Activated CD8-positive, alpha-beta memory T cell treated with anti-CD3 and anti-CD28 coated beads, Interleukin-2, amount 50 U/mL, for 4 hours (primary cell): ENCODE measurements at regions not wholly inside any gene's neighbourhood (a gene's known extent, or its start where the extent isn't known, plus 50 kb on each side); places are given as distances from the start of the nearest gene placed in this dataset.

Source experiments
- DNase-seq: peaks from one replicate; pipeline ENCODE4 v3.0.0-alpha.2; 2020

- no peak for DNase-seq
These were observed 72.3 kb downstream of the FAM76B start for GRCh38 chr11:95717314-95717713.

- no peak for DNase-seq
These were observed 73.3 kb downstream of the FAM76B start for GRCh38 chr11:95716266-95716665.

DNA sequence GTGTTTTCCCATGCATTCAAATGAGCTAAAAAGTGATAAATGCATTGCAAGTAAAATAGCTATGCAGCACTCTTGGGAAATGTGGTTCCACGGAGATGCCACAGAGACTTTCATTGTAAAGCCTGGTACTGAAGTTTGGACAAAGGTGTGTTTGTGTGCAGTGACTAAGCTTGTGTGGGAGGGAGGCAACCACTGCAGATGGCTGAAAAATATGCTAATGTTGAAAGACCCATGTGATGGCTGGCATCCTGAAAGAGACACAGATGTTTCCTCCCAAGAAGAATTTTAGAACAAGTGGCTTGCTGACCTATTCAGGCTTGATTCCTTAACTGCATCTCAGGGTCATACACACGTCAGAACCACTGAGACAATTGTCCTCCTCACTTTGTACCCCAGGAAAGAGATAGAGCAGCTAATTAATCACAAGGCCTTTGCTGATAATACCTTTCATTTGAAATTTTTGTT, 73.8 kb downstream of the FAM76B start:
- peak; percentile 17 for DNase-seq

DNA sequence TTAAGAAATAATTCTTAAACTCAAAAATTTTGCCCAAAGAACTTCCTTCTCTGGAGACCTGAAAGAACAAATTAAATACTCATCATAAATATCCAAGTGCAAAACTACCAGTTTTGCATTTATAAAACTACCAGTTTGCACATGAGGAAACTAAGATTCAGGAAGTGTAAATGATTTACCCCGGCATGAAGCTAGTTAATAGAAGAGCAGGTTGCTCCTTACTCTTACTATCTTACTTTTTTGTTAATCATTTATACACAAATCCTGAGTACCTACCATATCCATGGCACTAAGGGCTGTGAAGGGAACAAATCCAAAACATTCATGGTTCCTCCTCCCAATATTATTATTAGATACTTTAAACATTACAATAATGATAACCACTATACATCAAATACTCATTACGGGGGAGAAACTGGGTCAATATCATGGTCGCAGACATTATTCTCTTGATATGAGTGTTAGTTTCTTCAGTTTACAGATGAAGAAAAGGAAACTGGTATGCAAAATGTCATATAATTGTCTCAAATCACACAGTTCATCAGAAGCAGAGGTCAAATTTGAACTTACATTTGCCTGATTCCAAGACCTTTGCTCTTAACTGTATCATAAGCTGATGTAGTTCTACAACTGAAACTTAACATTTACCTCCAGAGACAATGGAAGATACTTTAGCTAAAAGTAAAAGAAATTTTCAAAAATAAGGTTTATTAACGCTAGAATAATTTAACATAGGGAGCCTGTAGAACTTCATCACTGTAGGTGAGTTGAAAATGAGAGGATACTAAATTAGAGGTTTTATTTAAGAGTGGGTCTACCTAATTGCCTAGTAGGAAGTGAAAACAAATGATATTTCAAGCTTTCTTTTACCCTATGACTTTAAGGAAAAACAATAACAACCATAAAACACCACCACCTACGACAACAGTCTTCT, 74.5 kb downstream of the FAM76B start:
- DNase-seq, result no peak

DNA sequence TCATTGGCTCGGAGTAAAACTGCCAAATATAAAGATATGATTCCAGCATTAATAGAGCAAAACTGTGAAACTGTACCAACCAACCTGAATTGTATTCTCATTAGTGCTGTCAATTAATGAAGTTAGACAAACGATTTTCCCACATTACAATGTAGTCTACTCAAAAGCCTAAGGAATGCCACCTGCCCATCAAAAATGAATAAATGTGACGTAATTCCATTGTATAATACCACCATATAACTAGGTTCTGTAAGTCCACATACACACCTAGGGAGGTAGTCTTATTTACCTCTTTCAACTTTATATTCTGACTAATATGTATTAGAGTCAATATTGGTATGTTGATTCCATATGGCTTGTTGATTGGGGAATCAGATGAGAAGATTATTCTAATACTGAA, 76.2 kb downstream of the FAM76B start:
- no peak for DNase-seq

GRCh38 chr11:95711945-95712221, 77.7 kb downstream of the FAM76B start:
- no peak for DNase-seq

- DNase-seq, result no peak
These were observed 78.2 kb downstream of the FAM76B start for GRCh38 chr11:95711162-95711944.

DNA sequence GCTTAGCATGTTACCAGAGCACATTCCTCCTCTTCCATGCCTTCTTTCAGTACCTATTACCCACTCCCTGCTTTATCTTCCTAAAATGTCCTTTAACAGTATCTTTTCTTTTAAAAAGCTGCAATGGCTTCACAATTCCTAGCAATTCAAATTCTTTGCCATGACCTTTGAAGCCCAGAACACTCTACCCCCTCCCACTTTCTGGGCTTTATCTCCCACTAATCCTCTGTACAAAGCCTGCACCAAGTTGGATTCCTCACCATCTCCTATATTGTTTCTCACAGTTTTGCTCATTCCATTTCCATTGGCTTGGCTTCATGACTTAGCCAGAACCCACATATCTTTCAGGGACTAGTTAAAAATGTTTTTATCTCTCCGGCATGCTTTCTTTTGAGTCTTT, 80.9 kb downstream of the FAM76B start:
- DNase-seq, result no peak

DNA sequence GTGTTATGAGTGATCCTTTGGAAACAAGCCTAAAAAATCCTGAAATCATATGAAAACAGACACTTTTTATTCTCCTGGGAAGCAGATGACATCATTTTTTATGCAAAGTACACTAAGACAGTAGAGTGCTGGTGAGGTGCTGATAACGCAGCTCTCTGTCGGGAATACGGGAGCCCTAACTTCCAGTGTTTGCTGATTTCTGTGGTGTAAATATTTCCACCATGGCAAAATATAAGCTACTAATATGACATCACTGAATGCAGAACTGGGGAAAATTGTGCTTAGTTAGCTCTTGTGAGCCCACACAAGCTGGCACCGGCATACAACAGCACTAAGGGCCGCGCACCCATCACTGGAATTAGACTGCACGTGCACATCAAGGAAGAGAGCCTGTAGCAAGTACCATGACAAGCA, 82.6 kb downstream of the FAM76B start:
- no peak for DNase-seq

GRCh38 chr11:95705485-95706124, 84.0 kb downstream of the FAM76B start:
- peak; percentile 83 for DNase-seq

DNA sequence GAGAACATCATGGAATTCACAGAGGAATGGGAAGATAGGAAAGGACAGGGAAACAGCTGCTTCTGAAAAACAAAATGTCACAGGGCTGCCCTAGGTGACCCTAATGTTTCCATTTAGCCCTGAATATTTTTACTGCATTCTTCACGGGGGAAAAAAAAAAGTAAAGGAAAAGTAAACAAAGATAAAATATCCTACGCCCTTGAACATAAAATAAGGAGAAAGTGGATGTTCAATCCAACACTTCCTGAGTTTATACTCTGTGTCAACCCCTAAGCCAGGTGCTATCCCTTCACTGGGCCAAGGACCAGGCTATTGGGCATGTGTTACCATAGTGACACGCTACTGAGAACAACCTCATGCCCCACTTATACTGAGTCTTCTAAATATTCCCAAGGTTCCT, 84.7 kb downstream of the FAM76B start:
- no peak for DNase-seq

DNA sequence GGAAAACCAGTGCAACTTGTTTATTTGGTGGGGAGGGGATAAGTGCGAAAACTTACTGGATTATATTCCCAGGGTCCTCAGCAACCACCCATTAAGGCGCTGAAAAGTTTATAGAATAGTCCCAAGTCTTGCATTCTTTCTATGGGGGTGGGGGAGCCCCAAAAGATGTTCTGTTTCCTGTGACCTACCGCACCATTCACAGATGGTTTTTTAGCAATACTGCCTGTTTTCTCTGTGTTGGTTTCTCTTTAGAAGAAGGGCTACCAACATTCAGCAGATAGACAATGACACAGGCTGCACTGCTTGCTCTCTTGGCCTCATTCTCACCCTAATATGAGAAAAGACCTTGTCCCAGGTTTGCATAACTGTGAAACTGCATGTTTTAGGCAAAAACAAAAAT, 86.5 kb downstream of the FAM76B start:
- no peak for DNase-seq

GRCh38 chr11:95702526-95702925, 87.1 kb downstream of the FAM76B start:
- no peak for DNase-seq

- DNase-seq, result no peak
These were observed 89.1 kb downstream of the FAM76B start for GRCh38 chr11:95700471-95700817.

DNA sequence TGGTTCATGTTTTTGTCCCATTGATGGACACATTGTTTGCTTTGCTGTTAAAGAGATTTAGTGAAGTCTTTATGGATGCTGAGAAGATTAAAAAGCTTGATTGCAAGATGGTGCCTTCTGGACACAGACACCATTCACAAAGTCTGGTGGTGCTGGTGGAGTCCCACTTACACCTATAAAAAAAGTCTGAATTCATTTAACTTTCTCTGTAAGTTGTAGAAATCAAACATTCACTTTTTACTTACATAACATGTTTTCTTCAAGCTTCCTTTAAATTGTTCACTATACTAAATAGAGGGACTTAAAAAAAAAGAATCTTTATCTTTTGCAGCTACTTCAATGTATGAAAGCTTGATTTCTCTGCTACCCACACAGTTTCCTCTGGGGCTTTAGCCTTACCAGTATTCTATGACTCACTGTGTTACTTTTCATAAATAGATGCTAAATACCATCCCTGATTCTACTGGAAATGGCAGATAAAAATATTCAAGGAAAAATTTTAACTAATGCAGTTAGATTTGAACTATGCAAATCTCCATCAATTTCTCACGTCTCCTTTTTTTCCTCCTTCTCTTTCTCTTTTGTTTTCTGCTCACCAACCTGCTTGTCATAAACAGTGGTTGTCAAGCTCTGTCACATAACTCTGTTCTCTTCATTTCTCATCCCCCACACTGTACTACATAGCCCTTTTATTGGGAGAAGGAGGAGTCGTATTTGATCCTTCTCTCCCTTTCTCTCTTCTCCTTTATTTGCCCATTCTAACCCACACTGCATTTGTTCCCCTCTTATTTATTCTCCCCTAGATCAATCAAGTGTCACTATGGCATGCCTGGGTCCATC, 89.7 kb downstream of the FAM76B start:
- DNase-seq, result no peak

GRCh38 chr11:95698676-95699557, 90.7 kb downstream of the FAM76B start:
- no peak for DNase-seq

DNA sequence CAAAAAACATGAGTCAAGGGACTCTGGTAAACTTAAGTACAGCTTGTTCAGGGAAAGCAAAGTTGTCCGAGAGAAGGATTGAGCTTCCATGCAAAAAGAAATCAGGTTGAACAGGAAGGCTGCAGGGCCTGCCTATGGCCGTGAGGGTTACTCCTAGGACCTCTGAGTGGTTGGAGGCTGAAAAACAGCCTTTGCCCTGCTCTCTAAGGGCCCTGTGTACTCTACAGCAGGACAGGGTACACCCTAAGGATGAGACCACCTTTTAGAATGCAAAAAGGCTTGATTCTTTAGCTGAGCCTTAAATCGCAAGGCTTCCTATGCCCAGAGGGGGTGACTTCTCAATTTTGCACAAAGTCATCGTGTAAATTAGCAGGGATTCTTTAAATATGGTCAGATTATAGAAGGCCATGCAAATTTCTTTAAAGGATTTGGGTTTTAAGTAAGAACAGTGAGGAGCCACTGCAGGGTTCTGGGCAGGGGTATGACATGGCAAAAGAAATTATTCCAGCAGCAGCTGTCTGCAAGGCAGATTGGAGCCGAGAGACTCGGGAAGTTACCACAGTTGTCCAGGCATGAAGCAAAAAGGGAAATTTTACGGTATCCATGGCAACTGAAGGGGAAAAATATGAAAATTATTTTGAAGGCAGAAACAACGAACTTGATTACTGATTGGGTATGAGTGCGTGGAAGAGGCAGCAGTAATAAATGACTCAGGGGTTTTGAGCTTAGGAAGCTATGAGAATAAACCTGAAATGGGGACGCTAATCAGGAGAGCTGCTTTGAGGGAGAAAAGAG, 91.8 kb downstream of the FAM76B start:
- no peak for DNase-seq

DNA sequence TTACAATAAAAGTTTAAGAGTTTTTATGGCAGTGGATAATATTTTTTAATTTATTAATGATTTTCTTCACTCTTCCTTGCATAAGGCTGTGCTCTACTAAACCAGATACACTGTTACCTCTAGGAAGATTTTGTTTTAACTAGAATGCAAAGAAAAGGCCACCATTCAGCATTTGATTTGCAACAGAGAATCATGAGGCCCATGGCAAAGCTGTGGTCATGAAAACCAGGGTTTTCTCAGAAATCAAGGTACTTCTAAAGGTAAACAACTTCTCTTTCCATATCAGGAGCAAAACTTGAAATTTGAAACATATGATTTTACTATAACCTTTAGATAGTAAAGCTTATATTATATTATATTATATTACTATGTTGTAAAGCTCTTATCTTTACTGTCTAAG, 94.4 kb downstream of the FAM76B start:
- DNase-seq, result no peak

GRCh38 chr11:95693298-95693697, 96.3 kb downstream of the FAM76B start:
- DNase-seq, result no peak

- DNase-seq, result no peak
These were observed 96.9 kb downstream of the FAM76B start for GRCh38 chr11:95692526-95693260.
